ENCODE measurements at regions not wholly inside any gene's neighbourhood (a gene's known extent, or its start where the extent isn't known, plus 50 kb on each side); places are given as distances from the start of the nearest gene placed in this dataset.
"Not testable (repeated sequence)": the region's sequence is repeated elsewhere in the genome, so short reads cannot be mapped to it uniquely, and the experiment has no call there.

- DNase-seq, result no peak
Observed at GRCh38 chr11:134610116-134610910, 198.3 kb upstream of the B3GAT1 start.

- no peak for DNase-seq
Observed at GRCh38 chr11:134609361-134610115, 197.5 kb upstream of the B3GAT1 start.

DNA sequence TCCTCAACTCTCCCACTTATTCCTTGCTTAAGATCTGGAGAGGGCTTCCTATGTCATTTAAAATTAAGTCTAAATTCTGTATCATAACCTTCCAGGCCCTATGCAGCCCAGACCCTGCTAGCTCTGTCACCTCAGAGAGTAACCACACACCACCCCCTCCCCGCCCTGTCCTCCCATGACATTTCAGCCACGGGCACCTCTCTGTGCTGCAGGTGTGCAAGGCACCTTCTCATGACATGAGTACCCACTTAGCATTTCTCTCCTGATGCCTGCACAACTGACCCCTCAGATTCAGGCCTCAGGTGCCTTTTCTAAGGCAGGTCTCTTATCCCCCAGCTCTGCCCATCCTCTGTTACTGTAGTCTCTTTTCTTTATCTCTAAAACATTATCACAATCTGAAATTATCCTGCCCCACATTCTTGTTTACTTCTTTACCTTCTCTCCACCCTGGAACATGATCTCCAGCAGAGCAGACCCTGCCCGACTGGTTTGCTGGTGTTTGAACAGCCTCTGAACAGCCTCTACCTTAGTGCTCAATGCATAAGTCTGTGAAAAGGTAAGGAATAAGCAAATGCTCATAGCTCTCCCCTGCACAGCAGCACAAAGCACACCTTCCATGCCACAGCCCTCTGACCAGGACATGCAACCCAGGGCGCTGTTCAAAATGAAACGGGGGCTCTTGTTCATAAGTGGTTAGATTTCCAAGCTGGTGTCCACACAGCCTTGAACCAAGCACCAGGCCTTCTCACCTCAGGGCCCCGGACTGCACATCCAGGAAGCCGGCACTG, 196.1 kb upstream of the B3GAT1 start:
- no peak for DNase-seq

GRCh38 chr11:134606251-134606650, 194.2 kb upstream of the B3GAT1 start:
- no peak for DNase-seq

DNA sequence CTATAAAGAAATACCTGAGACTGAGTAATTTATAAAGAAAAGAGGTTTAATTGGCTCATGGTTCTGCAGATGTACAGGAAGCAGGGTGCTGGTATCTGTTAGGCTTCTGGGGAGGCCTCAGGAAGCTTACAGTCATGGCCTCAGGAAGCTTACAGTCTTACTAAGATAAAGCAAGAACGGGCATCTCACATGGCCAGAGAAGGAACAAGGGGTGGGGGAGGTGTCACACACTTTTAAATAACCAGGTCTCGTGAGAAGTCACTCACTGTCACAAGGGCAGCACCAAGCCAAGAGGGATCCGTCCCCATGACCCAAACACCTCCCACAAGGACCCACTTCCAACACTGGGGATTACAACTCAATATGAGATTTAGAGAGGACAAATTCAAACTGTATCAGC, 192.8 kb upstream of the B3GAT1 start:
- no peak for DNase-seq

DNA sequence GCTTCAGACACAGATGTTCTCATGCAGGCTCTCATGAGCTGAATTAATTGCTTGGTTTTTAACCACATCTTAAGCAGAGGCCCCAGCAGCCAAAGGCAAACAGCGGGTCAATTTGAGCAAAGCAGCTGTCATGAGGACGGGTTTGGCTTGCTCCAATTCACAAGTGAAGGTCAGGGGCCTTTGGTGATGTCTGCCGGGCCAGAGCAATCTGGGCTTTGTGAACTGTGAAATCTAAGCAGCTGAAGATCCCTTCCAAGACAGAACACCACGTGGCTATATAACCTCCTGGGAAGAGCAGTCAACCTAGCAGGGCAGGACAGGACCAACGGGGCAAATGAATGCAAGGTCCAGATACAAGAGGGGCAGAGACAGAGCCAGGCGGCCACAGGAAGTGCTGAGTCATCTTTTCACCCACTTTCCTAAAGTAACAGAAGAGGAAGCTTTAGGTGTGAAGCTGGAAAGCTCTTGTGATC, 187.3 kb upstream of the B3GAT1 start:
- DNase-seq, result no peak

DNA sequence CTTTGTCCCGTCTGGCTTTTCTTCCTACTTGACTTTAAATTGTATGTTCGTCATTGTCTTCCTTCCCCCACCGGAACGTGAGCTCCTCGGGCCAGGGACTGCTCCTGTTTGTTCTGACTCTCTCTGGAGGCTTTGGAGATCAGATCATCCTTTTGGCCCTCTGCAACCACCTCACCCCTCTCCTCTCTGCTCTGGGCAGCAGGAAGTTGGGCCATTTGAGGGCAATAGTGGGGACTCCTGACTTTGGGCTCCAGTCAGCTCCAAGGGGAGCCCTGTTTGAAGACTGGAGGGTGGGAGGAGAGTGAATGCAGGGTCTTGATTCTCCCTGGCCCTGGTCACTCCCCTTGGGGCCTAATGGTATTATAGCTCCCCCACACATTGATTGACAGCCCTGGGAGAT, 186.3 kb upstream of the B3GAT1 start:
- DNase-seq, result no peak

- DNase-seq, result no peak
Observed at GRCh38 chr11:134597452-134597851, 185.4 kb upstream of the B3GAT1 start.

DNA sequence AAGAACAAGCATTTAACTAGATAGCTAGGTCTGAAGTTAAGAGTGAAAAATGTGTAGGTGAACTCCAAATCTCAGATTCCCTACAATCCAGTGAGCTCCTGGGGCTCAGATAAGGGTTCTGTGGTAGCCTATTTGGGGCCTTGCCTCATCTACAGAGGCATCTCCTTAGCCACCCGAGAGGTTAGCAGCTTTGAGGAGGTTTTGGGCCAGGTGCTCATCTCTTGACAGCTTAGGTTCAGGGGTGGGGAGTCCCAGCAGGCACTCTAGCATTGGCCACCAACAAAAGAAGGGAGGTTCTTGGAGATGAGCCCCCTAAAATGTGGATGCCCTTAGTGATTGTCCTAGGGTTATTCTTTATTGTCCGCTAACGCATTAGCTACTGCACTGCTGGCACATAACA, 184.4 kb upstream of the B3GAT1 start:
- no peak for DNase-seq

GRCh38 chr11:134592391-134592990, 180.4 kb upstream of the B3GAT1 start:
- peak; percentile 24 for DNase-seq

DNA sequence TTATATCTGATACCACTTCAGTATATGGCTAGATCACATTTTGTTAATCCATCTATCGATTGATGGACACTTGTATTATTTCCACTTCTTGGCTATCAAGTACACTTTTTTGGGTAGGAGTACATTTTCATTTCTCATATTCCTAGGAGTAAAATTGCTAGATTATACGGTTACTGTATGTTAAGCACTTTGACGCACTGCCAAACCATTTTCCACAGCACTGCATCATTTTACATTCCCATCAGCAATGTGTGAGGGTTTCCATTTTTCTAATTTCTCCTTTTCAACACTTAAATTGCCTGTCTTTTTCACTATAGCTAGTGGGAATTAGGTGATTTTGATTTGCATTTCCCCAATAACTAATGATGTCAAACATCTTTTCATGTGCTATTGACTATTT, 179.3 kb upstream of the B3GAT1 start:
- DNase-seq, result no peak

DNA sequence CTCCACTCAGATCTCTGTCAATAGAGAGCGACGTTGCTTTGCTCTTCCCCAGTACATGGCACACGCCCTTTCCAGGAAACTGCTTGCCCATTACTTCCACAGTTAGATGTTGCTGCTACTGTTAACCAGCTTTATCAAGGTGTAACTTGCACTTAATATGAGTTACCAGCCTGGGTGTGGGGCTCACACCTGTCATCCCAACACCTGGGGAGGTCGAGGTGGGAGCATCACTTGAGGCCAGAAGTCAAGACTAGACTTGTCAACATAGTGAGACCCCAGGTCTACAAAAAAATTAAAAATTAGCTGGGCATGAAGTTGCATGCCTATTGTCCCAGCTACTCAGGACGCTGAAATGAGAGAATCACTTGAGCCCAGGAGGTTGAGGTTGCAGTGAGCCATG, 177.1 kb upstream of the B3GAT1 start:
- DNase-seq, result no peak

DNA sequence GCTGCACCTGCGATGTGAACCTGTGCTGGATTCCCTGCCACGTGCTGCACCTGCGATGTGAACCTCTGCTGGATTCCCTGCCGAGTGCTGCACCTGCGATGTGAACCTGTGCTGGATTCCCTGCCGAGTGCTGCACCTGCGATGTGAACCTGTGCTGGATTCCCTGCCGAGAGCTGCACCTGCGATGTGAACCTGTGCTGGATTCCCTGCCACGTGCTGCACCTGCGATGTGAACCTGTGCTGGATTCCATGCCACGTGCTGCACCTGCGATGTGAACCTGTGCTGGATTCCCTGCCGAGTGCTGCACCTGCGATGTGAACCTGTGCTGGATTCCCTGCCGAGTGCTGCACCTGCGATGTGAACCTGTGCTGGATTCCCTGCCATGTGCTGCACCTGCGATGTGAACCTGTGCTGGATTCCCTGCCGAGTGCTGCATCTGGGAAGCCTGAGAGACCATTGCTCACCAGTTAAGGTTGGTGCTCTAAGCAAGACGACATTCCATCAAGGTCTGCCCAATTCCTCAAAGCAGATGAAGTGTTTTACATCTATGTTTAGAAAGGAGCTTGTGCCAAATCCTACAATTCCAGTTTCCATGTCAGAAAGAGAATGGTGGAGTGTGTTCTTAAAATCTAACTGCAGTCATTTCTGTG, 176.5 kb upstream of the B3GAT1 start:
- DNase-seq, result not testable (repeated sequence)

DNA sequence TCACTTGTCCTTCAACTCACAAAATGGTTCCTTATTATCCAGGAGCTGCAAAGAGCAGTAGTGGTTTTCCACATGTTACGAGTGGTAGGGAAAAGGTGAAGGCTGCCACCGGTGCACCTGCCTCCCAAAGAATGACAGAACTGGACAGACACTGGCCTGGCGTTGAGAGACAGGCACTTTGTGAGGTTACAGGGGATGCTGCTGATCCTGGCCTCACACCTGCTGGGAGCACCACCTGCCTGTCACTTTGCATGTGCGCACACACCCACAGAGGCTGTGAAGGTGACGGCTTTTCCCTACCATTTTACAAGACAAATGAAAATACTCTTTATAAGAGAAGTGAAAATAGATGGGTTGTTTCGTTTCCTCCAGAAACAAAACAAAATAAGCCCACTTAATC, 175.3 kb upstream of the B3GAT1 start:
- no peak for DNase-seq

DNA sequence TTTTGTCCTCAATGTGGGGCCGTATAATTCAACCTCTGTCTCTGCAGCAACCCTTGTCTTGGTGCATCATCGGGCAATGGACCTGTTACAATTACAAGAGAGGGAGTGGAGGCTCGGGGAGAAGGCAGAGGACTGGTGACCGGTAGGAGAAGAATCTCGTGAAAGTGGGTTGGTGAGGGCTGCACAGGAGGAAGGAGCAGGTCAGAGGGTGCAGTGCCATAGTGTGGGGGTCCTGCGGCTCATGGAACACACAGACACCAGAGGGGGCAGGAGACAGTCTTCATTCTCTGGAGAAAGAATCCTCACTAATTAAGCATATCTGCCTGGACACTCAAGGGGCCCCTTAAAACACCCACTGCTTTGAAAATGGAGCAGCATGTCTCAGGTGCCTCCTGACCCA, 174.7 kb upstream of the B3GAT1 start:
- no peak for DNase-seq

DNA sequence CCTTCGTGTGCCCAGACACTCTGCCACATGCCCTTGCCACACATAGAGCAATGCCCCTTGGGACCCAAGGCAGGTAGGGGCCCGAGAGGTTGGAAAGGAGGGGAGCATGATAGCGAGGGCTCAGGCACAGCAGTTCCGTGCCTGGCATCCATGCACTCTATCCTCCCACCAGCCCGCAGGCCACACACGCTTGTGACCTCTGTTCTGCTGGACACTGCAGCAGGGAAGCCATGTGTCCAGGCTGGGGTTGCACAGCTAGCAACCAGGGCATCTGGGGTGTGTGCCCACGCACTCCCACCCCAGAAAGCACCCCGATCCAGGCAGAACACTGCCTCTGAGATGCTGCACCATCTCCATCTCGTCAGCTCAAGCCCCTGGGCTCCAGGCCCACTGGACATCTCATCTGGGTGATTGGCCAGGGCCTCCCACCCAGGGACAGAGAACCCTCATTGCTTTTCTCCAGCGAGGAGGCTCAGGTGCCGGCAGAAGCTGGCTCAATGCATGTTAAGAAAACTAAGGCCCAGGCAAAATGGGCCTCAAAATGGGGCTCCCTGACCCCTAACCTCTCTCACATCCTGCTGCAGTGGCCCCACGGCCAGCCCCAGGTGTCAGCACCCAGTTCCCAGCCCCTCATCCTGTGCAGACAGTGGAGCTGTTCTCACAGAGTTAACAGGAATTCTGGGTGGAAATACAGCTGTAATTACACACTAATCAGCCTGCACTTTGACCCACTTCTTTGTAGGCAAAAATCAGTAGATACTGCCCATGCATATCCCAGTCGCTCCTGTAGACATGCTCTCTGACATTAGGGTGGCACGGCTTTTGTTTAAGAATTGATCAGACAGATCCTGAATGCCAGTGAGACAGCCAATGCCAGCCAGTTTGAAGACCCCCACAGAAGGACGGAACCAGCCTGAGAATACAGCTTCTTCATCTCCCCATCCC, 173.9 kb upstream of the B3GAT1 start:
- no peak for DNase-seq

DNA sequence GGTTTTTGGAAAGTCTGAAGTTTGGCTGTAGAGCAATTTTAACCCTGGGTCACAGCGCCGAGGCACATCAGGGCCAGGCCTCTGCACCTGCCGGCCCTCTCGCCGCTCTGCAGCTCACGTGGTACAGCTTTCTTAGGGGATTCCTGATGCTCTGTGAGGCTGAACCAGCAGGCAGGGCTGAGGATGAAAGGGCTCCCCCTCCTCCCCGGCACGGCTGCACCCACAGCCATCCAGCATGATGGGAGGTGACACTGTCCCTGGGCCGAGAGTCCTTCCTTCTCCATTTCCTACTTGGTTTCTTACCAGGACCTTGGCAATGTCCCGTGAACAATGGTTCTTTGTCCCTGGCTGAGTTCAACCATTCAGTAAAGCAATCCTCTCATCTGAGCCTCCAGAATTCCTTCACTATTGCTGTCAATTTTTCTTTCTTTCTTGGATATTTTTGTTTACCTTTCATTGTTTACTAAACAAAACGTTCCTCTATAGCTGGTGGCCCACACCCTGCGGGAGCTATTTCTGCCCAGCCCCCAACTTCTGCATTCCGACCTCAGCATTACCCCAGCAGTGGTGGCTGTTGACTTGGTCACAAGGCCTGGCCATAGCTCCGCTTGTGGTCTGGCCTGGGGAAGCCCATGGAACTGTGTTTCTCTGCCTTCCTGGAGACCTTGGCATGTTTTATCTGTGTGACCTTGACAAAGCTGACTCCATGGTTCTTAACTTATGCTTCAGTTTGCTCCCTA, 172.8 kb upstream of the B3GAT1 start:
- no peak for DNase-seq

GRCh38 chr11:134584001-134584561, 172.0 kb upstream of the B3GAT1 start:
- DNase-seq, result no peak

GRCh38 chr11:134583397-134583990, 171.5 kb upstream of the B3GAT1 start:
- peak; percentile 19 for DNase-seq

DNA sequence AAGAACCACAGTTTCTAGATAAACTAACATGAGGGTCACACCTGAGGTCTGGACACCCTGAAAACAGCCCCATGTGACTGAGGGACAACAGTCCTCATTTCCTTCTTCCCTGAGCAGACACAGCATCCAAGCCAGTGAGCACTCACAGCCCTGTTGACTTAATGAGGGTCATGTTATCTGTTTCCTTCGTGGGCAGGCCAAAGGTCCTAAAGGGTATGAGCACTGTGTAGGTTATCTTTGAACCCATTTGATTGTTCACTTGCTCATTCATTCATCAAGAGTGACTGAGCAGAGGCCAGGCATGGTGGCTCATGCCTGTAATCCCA, 170.7 kb upstream of the B3GAT1 start:
- no peak for DNase-seq

Measured in CD4-positive, alpha-beta T cell treated with Interleukin-10 for 1 hour (primary cell).